ENCODE measurements at regions not wholly inside any gene's neighbourhood (a gene's known extent, or its start where the extent isn't known, plus 50 kb on each side); places are given as distances from the start of the nearest gene placed in this dataset.

DNA sequence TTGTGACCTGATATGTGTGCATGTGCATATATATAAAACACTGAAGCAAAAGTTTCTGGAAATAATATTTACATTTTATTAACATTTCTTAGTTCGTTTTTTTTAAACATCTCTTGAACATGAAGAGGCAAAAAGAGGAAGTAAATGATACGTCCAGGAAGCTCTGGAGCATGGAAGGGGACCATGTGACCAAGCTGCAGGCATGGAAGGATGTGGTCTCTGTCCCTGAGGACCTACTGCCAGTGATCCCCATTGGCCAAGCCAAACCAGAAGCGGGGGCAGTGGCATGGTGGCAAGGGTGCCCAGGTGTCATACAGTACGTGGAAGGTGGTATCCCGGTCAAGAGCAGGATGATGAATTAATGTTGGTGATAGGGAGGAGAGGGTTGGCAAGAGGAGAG is 268.3 kb upstream of the PROX1 start:
- Mint-ChIP-seq H3K27me3 (ENCODE audit: insufficient read depth) (no peaks in the 10 kb centered on the region), H3K4me1 (ENCODE audit: low read depth) (no peaks in the 10 kb centered on the region), H3K4me3 (no peak overlapping the region), H3K9me3 (peaks cover 63% of the 10 kb centered on the region), H3K27ac (no peak overlapping the region), H3K36me3 (ENCODE audit: low read depth) (no peaks in the 10 kb centered on the region; the same call in 1 of the 2 replicates)
- no peak for TF ChIP-seq CTCF (IDR thresholded peaks at IDR 0.05)
- DNase-seq = no peak

GRCh38 chr1:213720032-213720431 is 267.7 kb upstream of the PROX1 start:
- Mint-ChIP-seq H3K9me3 (peaks cover 62% of the 10 kb centered on the region), H3K36me3 (ENCODE audit: low read depth) (no peaks in the 10 kb centered on the region; the same call in 1 of the 2 replicates), H3K27ac (no peak overlapping the region), H3K4me3 (no peak overlapping the region), H3K27me3 (ENCODE audit: insufficient read depth) (no peaks in the 10 kb centered on the region), H3K4me1 (ENCODE audit: low read depth) (no peaks in the 10 kb centered on the region)
- no peak for TF ChIP-seq CTCF (IDR thresholded peaks at IDR 0.05)
- DNase-seq = no peak

GRCh38 chr1:213723187-213723586 is 264.6 kb upstream of the PROX1 start:
- Mint-ChIP-seq H3K27ac (no peak overlapping the region), H3K36me3 (ENCODE audit: low read depth) (no peaks in the 10 kb centered on the region; the same call in 1 of the 2 replicates), H3K27me3 (ENCODE audit: insufficient read depth) (no peaks in the 10 kb centered on the region; the same call in none of the 2 replicates), H3K9me3 (peaks cover 67% of the 10 kb centered on the region), H3K4me1 (ENCODE audit: low read depth) (no peaks in the 10 kb centered on the region), H3K4me3 (no peak overlapping the region)
- no peak for TF ChIP-seq CTCF (IDR thresholded peaks at IDR 0.05)
- DNase-seq = no peak

DNA sequence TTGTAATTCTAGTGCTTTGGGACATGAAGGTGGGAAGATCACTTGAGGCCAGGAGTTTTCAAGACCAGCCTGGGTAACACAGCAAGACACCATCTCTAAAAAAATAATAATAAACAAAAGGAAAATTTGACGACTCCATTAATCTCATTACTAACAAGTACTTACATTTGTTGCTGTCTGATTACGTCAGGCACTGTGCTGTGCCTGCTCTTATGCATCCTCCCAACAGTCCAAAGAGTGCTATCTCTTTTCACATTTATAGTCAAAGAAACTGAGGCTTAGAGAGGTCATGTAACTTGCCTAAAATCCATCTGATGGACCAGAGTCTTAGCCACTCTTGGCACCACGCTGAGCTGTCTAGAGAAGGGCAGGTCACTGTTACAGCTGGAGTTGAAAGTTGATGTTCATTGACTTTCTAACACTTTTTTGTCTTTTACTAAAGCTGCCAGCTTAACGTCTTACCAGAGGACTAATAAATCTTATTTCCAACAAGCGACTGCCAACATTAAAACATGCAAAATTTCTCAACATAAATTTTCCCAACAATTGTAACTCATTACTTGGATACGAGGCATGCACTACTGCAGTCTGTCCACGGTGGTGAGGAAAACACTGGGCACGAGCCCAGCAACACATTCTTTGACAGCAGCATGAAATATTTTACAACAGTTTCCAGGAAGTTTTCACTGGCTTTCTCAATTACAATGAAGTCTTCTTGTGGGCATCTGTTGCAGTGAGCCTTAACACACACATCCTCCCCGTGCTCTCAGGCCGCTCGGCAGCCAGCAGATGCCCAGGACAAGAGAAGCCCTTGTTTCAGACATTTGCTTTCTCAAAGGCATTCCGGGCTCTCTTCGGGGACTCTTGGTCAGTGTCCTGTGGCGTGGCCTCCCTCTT is 262.9 kb upstream of the PROX1 start:
- Mint-ChIP-seq H3K36me3 (ENCODE audit: low read depth) (no peaks in the 10 kb centered on the region; the same call in 1 of the 2 replicates), H3K27ac (no peak overlapping the region), H3K4me3 (no peak overlapping the region), H3K4me1 (ENCODE audit: low read depth) (no peaks in the 10 kb centered on the region), H3K9me3 (peaks cover 57% of the 10 kb centered on the region), H3K27me3 (ENCODE audit: insufficient read depth) (no peaks in the 10 kb centered on the region; the same call in none of the 2 replicates)
- DNase-seq = peak; percentile 19
- no peak for TF ChIP-seq CTCF (IDR thresholded peaks at IDR 0.05)

DNA sequence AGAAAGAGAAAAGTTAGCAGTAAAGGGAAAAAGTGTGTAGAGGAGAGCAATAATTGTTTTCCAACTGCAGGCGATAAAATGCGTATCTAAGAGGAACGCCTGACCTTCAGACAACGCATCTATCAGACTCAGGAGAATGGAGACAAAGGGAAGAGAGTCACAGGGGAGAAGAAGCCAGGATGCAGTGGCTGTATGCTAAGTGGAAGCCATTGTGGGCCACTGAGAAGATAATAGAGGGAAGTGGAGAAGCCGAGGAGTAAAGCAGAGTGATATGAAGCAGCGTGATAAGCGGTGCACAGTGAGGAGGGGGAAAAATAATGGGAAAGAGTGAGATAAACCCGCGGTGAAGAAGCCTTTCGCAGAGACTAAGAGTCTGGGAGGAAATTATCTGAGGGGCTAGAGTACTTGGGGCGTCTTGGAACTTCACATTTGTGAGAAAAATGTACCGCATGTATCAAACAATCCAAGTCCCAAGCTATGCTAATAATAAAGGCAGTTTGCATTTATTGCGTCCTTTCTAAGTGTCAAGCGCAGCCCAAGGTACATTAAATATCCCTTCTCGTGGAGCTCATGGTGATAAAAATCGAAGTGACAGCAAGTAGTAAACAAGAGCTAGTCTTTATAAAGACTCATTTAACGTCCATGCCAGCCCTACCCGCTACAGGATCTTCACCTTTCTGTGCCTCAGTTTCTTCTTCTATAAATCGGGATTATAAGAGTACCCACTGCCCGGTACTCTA is 259.8 kb upstream of the PROX1 start:
- Mint-ChIP-seq H3K36me3 (ENCODE audit: low read depth) (no peaks in the 10 kb centered on the region), H3K4me3 (no peak overlapping the region), H3K27ac (no peak overlapping the region), H3K9me3 (peaks cover 37% of the 10 kb centered on the region), H3K4me1 (ENCODE audit: low read depth) (no peaks in the 10 kb centered on the region), H3K27me3 (ENCODE audit: insufficient read depth) (no peaks in the 10 kb centered on the region; the same call in none of the 2 replicates)
- no peak for TF ChIP-seq CTCF (IDR thresholded peaks at IDR 0.05)
- DNase-seq = no peak

Data from HFFc6 (cell line).